HepG2 (cell line): ENCODE measurements at regions not wholly inside any gene's neighbourhood (a gene's known extent, or its start where the extent isn't known, plus 50 kb on each side); places are given as distances from the start of the nearest gene placed in this dataset.

Experiments used
- ATAC-seq: fragments of 200-7000 bp; cut with Tn5 transposase; 3 replicates; pipeline ENCODE4 v1.9.1; 2020; ENCODE audit warnings: mild to moderate bottlenecking, moderate library complexity
- BruUV-seq: library from RNA; stranded (reverse); fragments of 400-500 nt; replicated peaks from 2 replicates; lab custom pipeline; 2021; lab: Mats Ljungman, UMichigan
- CTCF ChIA-PET: fragments of 300-600 bp; formaldehyde crosslinking; extraction: SDS; loops from one replicate; lab custom pipeline; 2021; ENCODE audit warnings: low total read pairs, inconsistent platforms, low intra/inter-chr PET ratio; lab: Yijun Ruan, JAX
- POLR2A ChIA-PET: fragments of 350-600 bp; sonication (Branson Sonifier 250); formaldehyde crosslinking; loops from one replicate; lab custom pipeline; 2020; ENCODE audit warnings: antibody characterized with exemption, inconsistent platforms; lab: Yijun Ruan, JAX
- DNase-seq: peaks from one replicate; pipeline ENCODE4 v3.0.0-alpha.2; 2015; ENCODE audit warnings: low spot score
- FAIRE-seq: peaks from 3 replicates; lab custom pipeline; 2011; peaks lifted over from hg19 to GRCh38; lab: Jason Lieb, UNC
- H2AFZ ChIP-seq: one replicate; pipeline ENCODE4 v1.6.1; 2011; ENCODE audit warnings: low read length, inconsistent platforms
- H3K27ac ChIP-seq: fragments of 300-600 bp; 3 replicates; pipeline ENCODE4 v1.8.0; 2011; ENCODE audit warnings: mixed run types, mild to moderate bottlenecking, mixed read lengths, low read length, inconsistent platforms; ENCODE audit not compliant: insufficient read depth; ENCODE audit errors: extremely low read length
- H3K27me3 ChIP-seq, 2 experiments: fragments of 200-600 bp in 1 of 2; 2 replicates in 1 of 2; 3 replicates in 1 of 2; pipeline versions ENCODE4 v1.6.0 to v1.8.0; 2011; ENCODE audit warnings: low read length in 2 of 2, mild to moderate bottlenecking in 2 of 2, moderate library complexity in 2 of 2, inconsistent platforms in 1 of 2; ENCODE audit not compliant: insufficient read depth in 2 of 2, control insufficient read depth in 1 of 2
- H3K36me3 ChIP-seq, 2 experiments: fragments of 200-600 bp in 1 of 2; replicated peaks in 1 of 2; 2 replicates in 1 of 2; 3 replicates in 1 of 2; pipeline versions ENCODE4 v1.5.1 to v1.8.0; 2011; ENCODE audit warnings: low read length in 2 of 2, inconsistent platforms in 1 of 2; ENCODE audit not compliant: insufficient read depth in 2 of 2, control insufficient read depth in 1 of 2
- H3K4me1 ChIP-seq: 2 replicates; pipeline ENCODE4 v1.5.1; 2012; ENCODE audit warnings: low read length, inconsistent platforms; ENCODE audit not compliant: insufficient read depth
- H3K4me2 ChIP-seq: 2 replicates; pipeline ENCODE4 v1.6.0; 2011; ENCODE audit warnings: low read depth, low read length, inconsistent platforms
- H3K4me3 ChIP-seq, 3 experiments: fragments of 200-600 bp in 1 of 3; sonication (generic), shearing (Covaris generic) in 1 of 3; replicated peaks in 1 of 3; 2 replicates each; pipeline ENCODE4 v1.5.1; 2011 to 2016; ENCODE audit warnings: low read length in 3 of 3, inconsistent platforms in 2 of 3, low read depth in 2 of 3, mild to moderate bottlenecking in 2 of 3, control low read depth in 1 of 3, mixed read lengths in 1 of 3; ENCODE audit not compliant: insufficient read depth in 1 of 3
- H3K79me2 ChIP-seq: one replicate; pipeline ENCODE4 v1.6.1; 2011; ENCODE audit warnings: low read length, inconsistent platforms; ENCODE audit not compliant: insufficient read depth
- H3K9ac ChIP-seq: 2 replicates; pipeline ENCODE4 v1.6.0; 2011; ENCODE audit warnings: mild to moderate bottlenecking, low read depth, low read length, inconsistent platforms; ENCODE audit not compliant: insufficient read depth
- H3K9me3 ChIP-seq: 2 replicates; pipeline ENCODE4 v1.5.1; 2012; ENCODE audit warnings: mild to moderate bottlenecking, low read length
- H4K20me1 ChIP-seq: 2 replicates; pipeline ENCODE4 v1.6.0; 2011; ENCODE audit warnings: inconsistent platforms, mild to moderate bottlenecking, low read length, moderate library complexity; ENCODE audit not compliant: insufficient read depth
- BCL3 ChIP-seq: sonication (generic); formaldehyde crosslinking; IDR thresholded peaks from 2 replicates; pipeline ENCODE4 v1.5.1; 2020; ENCODE audit warnings: mild to moderate bottlenecking, missing genetic modification reagents, moderate library complexity
- CC2D1A ChIP-seq: sonication (generic); formaldehyde crosslinking; IDR thresholded peaks from 2 replicates; pipeline ENCODE4 v1.8.1; 2023; ENCODE audit warnings: mild to moderate bottlenecking, missing genetic modification reagents
- E2F1 ChIP-seq: sonication (generic); formaldehyde crosslinking; IDR thresholded peaks from 2 replicates; pipeline ENCODE4 v1.5.0; 2020; ENCODE audit warnings: missing genetic modification reagents
- HDAC2 ChIP-seq: sonication (generic); formaldehyde crosslinking; IDR thresholded peaks from 2 replicates; pipeline ENCODE4 v1.4.0; 2020; ENCODE audit warnings: missing genetic modification reagents
- JARID2 ChIP-seq: sonication (generic); formaldehyde crosslinking; IDR thresholded peaks from 2 replicates; pipeline ENCODE4 v1.8.1; 2023; ENCODE audit warnings: missing genetic modification reagents, inconsistent platforms; ENCODE audit not compliant: insufficient replicate concordance
- NFATC3 ChIP-seq: sonication (generic); formaldehyde crosslinking; IDR thresholded peaks from 2 replicates; pipeline ENCODE4 v1.5.1; 2020; ENCODE audit warnings: mild to moderate bottlenecking, missing genetic modification reagents
- RAD51 ChIP-seq: fragments of 450-650 bp; IDR thresholded peaks from 2 replicates; pipeline ENCODE4 v1.6.1; 2016; ENCODE audit warnings: borderline replicate concordance
- SKIL ChIP-seq: sonication (generic); formaldehyde crosslinking; IDR thresholded peaks from 2 replicates; pipeline ENCODE4 v1.8.0; 2022; ENCODE audit warnings: missing genetic modification reagents, mild to moderate bottlenecking, moderate library complexity, borderline replicate concordance
- STAG1 ChIP-seq: sonication (generic); formaldehyde crosslinking; IDR thresholded peaks from 2 replicates; pipeline ENCODE4 v1.4.0; 2020; ENCODE audit warnings: missing genetic modification reagents
- ZNF20 ChIP-seq: sonication (generic); formaldehyde crosslinking; IDR thresholded peaks from 2 replicates; pipeline ENCODE4 v1.4.0; 2020; ENCODE audit warnings: mild to moderate bottlenecking, moderate library complexity, missing genetic modification reagents
- ZNF512B ChIP-seq: sonication (generic); formaldehyde crosslinking; IDR thresholded peaks from 2 replicates; pipeline ENCODE4 v1.5.1; 2020; ENCODE audit warnings: missing genetic modification reagents, mild to moderate bottlenecking, borderline replicate concordance
- WGBS: methylation state at CpG from one replicate; pipeline ENCODE4 v1.1.6; 2017; ENCODE audit warnings: low lambda C conversion rate; 5-methylcytosine and 5-hydroxymethylcytosine counted together
- in situ Hi-C: cut with HindIII; loops from 2 replicates; pipeline ENCODE4 v1.10.0; 2017; ENCODE audit warnings: low pct_unique_long_range_greater_than_20kb; ENCODE audit not compliant: extremely low pct_ligation_motif_present
- intact Hi-C: fragments of 100-400 bp; cut with micrococcal nuclease; formaldehyde crosslinking; loops from one replicate; pipeline ENCODE4 v1.10.0; 2022; ENCODE audit not compliant: unreplicated experiment

GRCh38 chr10:108050626-108051025 is 886.1 kb upstream of the SORCS1 start:
- TF ChIP-seq JARID2 (CRISPR knock-in tag) = no peak
- TF ChIP-seq ZNF20 (CRISPR knock-in tag) = no peak
- no peak for TF ChIP-seq CC2D1A (CRISPR knock-in tag)
- no peak for TF ChIP-seq E2F1 (CRISPR knock-in tag)
- no peak for TF ChIP-seq SKIL (CRISPR knock-in tag)
- TF ChIP-seq STAG1 = no peak
- no peak for TF ChIP-seq ZNF512B (CRISPR knock-in tag)
- TF ChIP-seq HDAC2 (CRISPR knock-in tag) = no peak
- TF ChIP-seq NFATC3 (CRISPR knock-in tag) = no peak
- TF ChIP-seq BCL3 (CRISPR knock-in tag) = no peak
- no peak for TF ChIP-seq RAD51
- no TSS peak for BruUV-seq
- FAIRE-seq (no peak), ATAC-seq (no peak), DNase-seq (no peak)
- H2AFZ ChIP-seq = no peak overlapping the region
- intact Hi-C loops = no loop called here
- in situ Hi-C loops = no loop called here
- H3K27me3 ChIP-seq = no peaks in the 10 kb centered on the region
- POLR2A ChIA-PET = no interaction called here
- H3K9me3 ChIP-seq = peaks cover 89% of the 10 kb centered on the region
- whole genome bisulfite sequencing = 0% methylated on average over 1 of the region's 1 CpG
- H3K4me2 ChIP-seq = no peak overlapping the region
- H3K9ac ChIP-seq = no peak overlapping the region
- no peak overlapping the region for H3K4me3 ChIP-seq
- H3K4me1 ChIP-seq = no peaks in the 10 kb centered on the region
- H4K20me1 ChIP-seq = no peaks in the 10 kb centered on the region
- CTCF ChIA-PET = no interaction called here
- no peak overlapping the region for H3K27ac ChIP-seq
- H3K36me3 ChIP-seq = no peaks in the 10 kb centered on the region
- no peaks in the 10 kb centered on the region for H3K79me2 ChIP-seq
